Upper lobe of right lung (tissue), 1 donor: ENCODE measurements at regions not wholly inside any gene's neighbourhood (a gene's known extent, or its start where the extent isn't known, plus 50 kb on each side); places are given as distances from the start of the nearest gene placed in this dataset.

Source experiments
- ATAC-seq: fragments of 200-7000 bp; cut with Tn5 transposase; one replicate; pipeline ENCODE4 v1.9.1; 2020; ENCODE audit warnings: mild to moderate bottlenecking, moderate library complexity
- DNase-seq: peaks from one replicate; pipeline ENCODE4 v3.0.0-alpha.2; 2020
- H3K27ac ChIP-seq: fragments of 200-600 bp; one replicate; pipeline ENCODE4 v1.8.0; 2022
- H3K27me3 ChIP-seq: fragments of 200-600 bp; one replicate; pipeline ENCODE4 v1.8.0; 2022; ENCODE audit warnings: mild to moderate bottlenecking
- H3K36me3 ChIP-seq: fragments of 200-600 bp; one replicate; pipeline ENCODE4 v1.8.0; 2022
- H3K4me1 ChIP-seq: fragments of 200-600 bp; one replicate; pipeline ENCODE4 v1.8.0; 2022
- H3K4me3 ChIP-seq: fragments of 200-600 bp; one replicate; pipeline ENCODE4 v1.8.0; 2022; ENCODE audit warnings: mild to moderate bottlenecking
- H3K9me3 ChIP-seq: fragments of 200-600 bp; one replicate; pipeline ENCODE4 v1.8.0; 2022
- CTCF ChIP-seq: fragments of 200-600 bp; IDR thresholded peaks from one replicate; pipeline ENCODE4 v1.8.0; 2022; ENCODE audit warnings: antibody characterized with exemption
- intact Hi-C: fragments of 100-400 bp; cut with DNase I; formaldehyde crosslinking; loops from one replicate; pipeline ENCODE4 v1.11.0; 2022
- donor health status: DM: no; HTN: yes; CAD: no; lungs with severe emphysema.

- intact Hi-C loops = no loop called here
- no peak for ATAC-seq
- H3K4me1 ChIP-seq = no peaks in the 10 kb centered on the region
These were observed 253.3 kb downstream of the LIG4 start for GRCh38 chr13:107961849-107962608.

GRCh38 chr13:107960301-107960700 lies 255.0 kb downstream of the LIG4 start:
- DNase-seq (no peak), ATAC-seq (no peak)
- TF ChIP-seq CTCF = no peak
- Histone ChIP-seq H3K27ac (no peak overlapping the region), H3K9me3 (no peaks in the 10 kb centered on the region), H3K36me3 (no peaks in the 10 kb centered on the region), H3K27me3 (no peaks in the 10 kb centered on the region), H3K4me3 (no peak overlapping the region), H3K4me1 (no peaks in the 10 kb centered on the region)
- intact Hi-C loops = no loop called here

More at GRCh38 chr13:107961849-107962608, 253.3 kb downstream of the LIG4 start:
- Histone ChIP-seq H3K27ac (no peak overlapping the region), H3K9me3 (no peaks in the 10 kb centered on the region), H3K4me3 (no peak overlapping the region), H3K27me3 (no peaks in the 10 kb centered on the region), H3K36me3 (no peaks in the 10 kb centered on the region)
- no peak for DNase-seq
- no peak for TF ChIP-seq CTCF

GRCh38 chr13:107956889-107957288 lies 258.4 kb downstream of the LIG4 start:
- DNase-seq (no peak), ATAC-seq (no peak)
- intact Hi-C loops = no loop called here
- Histone ChIP-seq H3K27ac (no peak overlapping the region), H3K4me1 (no peaks in the 10 kb centered on the region), H3K9me3 (no peaks in the 10 kb centered on the region), H3K4me3 (no peak overlapping the region), H3K27me3 (no peaks in the 10 kb centered on the region), H3K36me3 (no peaks in the 10 kb centered on the region)
- TF ChIP-seq CTCF = no peak

- intact Hi-C loops = no loop called here
- Histone ChIP-seq H3K9me3 (no peaks in the 10 kb centered on the region), H3K27me3 (no peaks in the 10 kb centered on the region), H3K4me3 (no peak overlapping the region), H3K27ac (no peak overlapping the region), H3K36me3 (no peaks in the 10 kb centered on the region), H3K4me1 (no peaks in the 10 kb centered on the region)
- TF ChIP-seq CTCF = no peak
- DNase-seq (no peak), ATAC-seq (no peak)
These were observed 273.2 kb downstream of the LIG4 start for GRCh38 chr13:107942030-107942617.

GRCh38 chr13:107941345-107942029 lies 273.8 kb downstream of the LIG4 start:
- no peak overlapping the region for H3K4me3 ChIP-seq
- no peaks in the 10 kb centered on the region for H3K36me3 ChIP-seq
- H3K27ac ChIP-seq = no peak overlapping the region
- intact Hi-C loops = no loop called here
- ATAC-seq = peak; percentile 21
- H3K9me3 ChIP-seq = no peaks in the 10 kb centered on the region
- no peak for DNase-seq
- TF ChIP-seq CTCF = no peak
- no peaks in the 10 kb centered on the region for H3K27me3 ChIP-seq
- no peaks in the 10 kb centered on the region for H3K4me1 ChIP-seq
